RWPE2 (cell line): ENCODE measurements at regions not wholly inside any gene's neighbourhood (a gene's known extent, or its start where the extent isn't known, plus 50 kb on each side); places are given as distances from the start of the nearest gene placed in this dataset.

Source experiments
- ATAC-seq: fragments of 200-7000 bp; cut with Tn5 transposase; 3 replicates; pipeline ENCODE4 v1.9.1; 2021; ENCODE audit warnings: low read depth
- DNase-seq: peaks from one replicate; pipeline ENCODE4 v3.0.0-alpha.2; 2020; ENCODE audit warnings: low spot score
- H3K27ac ChIP-seq: fragments of 450-650 bp; 2 replicates; pipeline ENCODE4 v1.5.1; 2017; ENCODE audit warnings: mild to moderate bottlenecking; ENCODE audit not compliant: poor library complexity, severe bottlenecking
- H3K27me3 ChIP-seq: fragments of 250-450 bp; sonication (Bioruptor Pico); 2 replicates; pipeline ENCODE4 v1.5.1; 2021; ENCODE audit warnings: mild to moderate bottlenecking, moderate library complexity; ENCODE audit not compliant: insufficient read depth, poor library complexity, severe bottlenecking
- H3K36me3 ChIP-seq: fragments of 250-450 bp; sonication (Bioruptor Pico); 2 replicates; pipeline ENCODE4 v1.5.1; 2020; ENCODE audit warnings: low read depth, mild to moderate bottlenecking, moderate library complexity
- H3K4me1 ChIP-seq: fragments of 250-450 bp; sonication (Bioruptor Pico); 2 replicates; pipeline ENCODE4 v1.5.1; 2021; ENCODE audit warnings: mild to moderate bottlenecking, moderate library complexity; ENCODE audit not compliant: insufficient read depth, poor library complexity, severe bottlenecking
- H3K4me3 ChIP-seq: fragments of 250-450 bp; sonication (Bioruptor Pico); 2 replicates; pipeline ENCODE4 v1.5.1; 2021; ENCODE audit warnings: mild to moderate bottlenecking, moderate library complexity; ENCODE audit not compliant: severe bottlenecking
- H3K9me3 ChIP-seq: fragments of 250-450 bp; sonication (Bioruptor Pico); 2 replicates; pipeline ENCODE4 v1.5.1; 2021; ENCODE audit warnings: mild to moderate bottlenecking, moderate library complexity; ENCODE audit not compliant: severe bottlenecking
- CTCF ChIP-seq: fragments of 450-650 bp; IDR thresholded peaks from one replicate; pipeline ENCODE4 v1.5.1; 2017; ENCODE audit warnings: mild to moderate bottlenecking, moderate library complexity; ENCODE audit not compliant: poor library complexity, severe bottlenecking

- Histone ChIP-seq H3K4me1 (no peaks in the 10 kb centered on the region), H3K9me3 (no peaks in the 10 kb centered on the region), H3K4me3 (no peak overlapping the region), H3K27me3 (no peaks in the 10 kb centered on the region), H3K27ac (no peak overlapping the region), H3K36me3 (no peaks in the 10 kb centered on the region)
- DNase-seq: no peak
- no peak for ATAC-seq
- TF ChIP-seq CTCF: no peak
Observed at GRCh38 chr3:36633060-36633459, 131.3 kb downstream of the DCLK3 start.

GRCh38 chr3:36631549-36631948 lies 132.8 kb downstream of the DCLK3 start:
- DNase-seq (no peak), ATAC-seq (no peak)
- Histone ChIP-seq H3K27ac (no peak overlapping the region), H3K4me3 (no peak overlapping the region), H3K27me3 (no peaks in the 10 kb centered on the region), H3K9me3 (no peaks in the 10 kb centered on the region), H3K36me3 (no peaks in the 10 kb centered on the region), H3K4me1 (no peaks in the 10 kb centered on the region)
- TF ChIP-seq CTCF: no peak

- no peaks in the 10 kb centered on the region for H3K27me3 ChIP-seq
- no peak for ATAC-seq
- no peak for TF ChIP-seq CTCF
Observed at GRCh38 chr3:36615861-36616260, 148.5 kb downstream of the DCLK3 start.

GRCh38 chr3:36606871-36607765 lies 157.2 kb downstream of the DCLK3 start:
- DNase-seq (no peak), ATAC-seq (no peak)
- no peak overlapping the region for H3K27ac ChIP-seq

More at GRCh38 chr3:36615861-36616260, 148.5 kb downstream of the DCLK3 start:
- no peaks in the 10 kb centered on the region for H3K36me3 ChIP-seq
- peaks cover 3% of the 10 kb centered on the region for H3K9me3 ChIP-seq
- no peaks in the 10 kb centered on the region for H3K4me1 ChIP-seq
- no peak overlapping the region for H3K27ac ChIP-seq
- DNase-seq: no peak
- H3K4me3 ChIP-seq: no peak overlapping the region

More at GRCh38 chr3:36606871-36607765, 157.2 kb downstream of the DCLK3 start:
- H3K9me3 ChIP-seq: peaks cover 3% of the 10 kb centered on the region
- H3K4me3 ChIP-seq: no peak overlapping the region
- peaks cover 3% of the 10 kb centered on the region for H3K27me3 ChIP-seq
- H3K4me1 ChIP-seq: no peaks in the 10 kb centered on the region
- no peaks in the 10 kb centered on the region for H3K36me3 ChIP-seq
- TF ChIP-seq CTCF: no peak
